NCI-H460 (cell line): ENCODE measurements at regions not wholly inside any gene's neighbourhood (a gene's known extent, or its start where the extent isn't known, plus 50 kb on each side); places are given as distances from the start of the nearest gene placed in this dataset.
A peak's percentile ranks its signal among the peaks of the same experiment; 100 is the strongest.

Source experiments
- DNase-seq: peaks from one replicate; pipeline ENCODE4 v3.0.0-alpha.2; 2016; ENCODE audit warnings: low read depth; ENCODE audit errors: extremely low read depth

GRCh38 chr2:81624825-81625224, 1320.3 kb upstream of the LRRTM1 start:
- DNase-seq, result no peak

- no peak for DNase-seq
These were observed 1295.5 kb upstream of the LRRTM1 start for GRCh38 chr2:81600088-81600487.

- no peak for DNase-seq
These were observed 1293.9 kb upstream of the LRRTM1 start for GRCh38 chr2:81598453-81598852.

GRCh38 chr2:81589406-81589805, 1284.9 kb upstream of the LRRTM1 start:
- no peak for DNase-seq

GRCh38 chr2:81583311-81584108, 1279.0 kb upstream of the LRRTM1 start:
- no peak for DNase-seq

GRCh38 chr2:81576713-81577112, 1272.2 kb upstream of the LRRTM1 start:
- no peak for DNase-seq

GRCh38 chr2:81551040-81551634, 1246.6 kb upstream of the LRRTM1 start:
- peak; percentile 26 for DNase-seq

- no peak for DNase-seq
These were observed 1245.7 kb upstream of the LRRTM1 start for GRCh38 chr2:81550277-81550676.

GRCh38 chr2:81549646-81550045, 1245.1 kb upstream of the LRRTM1 start:
- DNase-seq, result no peak

GRCh38 chr2:81545626-81546025, 1241.1 kb upstream of the LRRTM1 start:
- no peak for DNase-seq

GRCh38 chr2:81542119-81542518, 1237.6 kb upstream of the LRRTM1 start:
- no peak for DNase-seq

GRCh38 chr2:81529944-81530343, 1225.4 kb upstream of the LRRTM1 start:
- DNase-seq, result no peak

GRCh38 chr2:81528852-81529480, 1224.4 kb upstream of the LRRTM1 start:
- no peak for DNase-seq

GRCh38 chr2:81523344-81523743, 1218.8 kb upstream of the LRRTM1 start:
- DNase-seq, result no peak

GRCh38 chr2:81513328-81513727, 1208.8 kb upstream of the LRRTM1 start:
- DNase-seq, result no peak

- DNase-seq, result no peak
These were observed 1201.0 kb upstream of the LRRTM1 start for GRCh38 chr2:81505586-81505985.

- no peak for DNase-seq
These were observed 1191.0 kb upstream of the LRRTM1 start for GRCh38 chr2:81495556-81495955.

- no peak for DNase-seq
These were observed 1178.7 kb upstream of the LRRTM1 start for GRCh38 chr2:81483254-81483653.

- DNase-seq, result no peak
These were observed 1177.4 kb upstream of the LRRTM1 start for GRCh38 chr2:81481994-81482368.

- no peak for DNase-seq
These were observed 1176.9 kb upstream of the LRRTM1 start for GRCh38 chr2:81481242-81481993.

- DNase-seq, result no peak
These were observed 1162.5 kb upstream of the LRRTM1 start for GRCh38 chr2:81467096-81467495.
